Trophoblast cell (in vitro differentiated cells and primary cell): ENCODE measurements at regions not wholly inside any gene's neighbourhood (a gene's known extent, or its start where the extent isn't known, plus 50 kb on each side); places are given as distances from the start of the nearest gene placed in this dataset.

ENCODE experiments used
- DNase-seq, 2 donors: peaks; one replicate each; pipeline ENCODE4 v3.0.0-alpha.2; 2016
- H2AFZ ChIP-seq: 2 replicates; pipeline ENCODE4 v1.6.1; 2013; ENCODE audit warnings: low read length, moderate library complexity, mild to moderate bottlenecking; ENCODE audit not compliant: insufficient read depth, poor library complexity
- H2AK5ac ChIP-seq: 2 replicates; pipeline ENCODE4 v1.6.1; 2013; ENCODE audit warnings: mild to moderate bottlenecking, low read length
- H2BK120ac ChIP-seq: 2 replicates; pipeline ENCODE4 v1.6.1; 2013; ENCODE audit warnings: low read length, mild to moderate bottlenecking, moderate library complexity; ENCODE audit not compliant: insufficient read depth, poor library complexity
- H2BK12ac ChIP-seq: 2 replicates; pipeline ENCODE4 v1.6.1; 2013; ENCODE audit warnings: mild to moderate bottlenecking, low read length, moderate library complexity
- H2BK5ac ChIP-seq: 2 replicates; pipeline ENCODE4 v1.6.1; 2013; ENCODE audit warnings: low read length, low read depth, moderate library complexity, mild to moderate bottlenecking; ENCODE audit not compliant: poor library complexity
- H3K14ac ChIP-seq: 2 replicates; pipeline ENCODE4 v1.6.1; 2013; ENCODE audit warnings: mild to moderate bottlenecking, low read length
- H3K18ac ChIP-seq: 2 replicates; pipeline ENCODE4 v1.6.1; 2013; ENCODE audit warnings: mild to moderate bottlenecking, low read length
- H3K23ac ChIP-seq: 2 replicates; pipeline ENCODE4 v1.6.1; 2013; ENCODE audit warnings: low read length
- H3K27ac ChIP-seq: 2 replicates; pipeline ENCODE4 v1.5.1; 2013; ENCODE audit warnings: low read depth, mild to moderate bottlenecking, inconsistent platforms, low read length, moderate library complexity
- H3K27me3 ChIP-seq: 2 replicates; pipeline ENCODE4 v1.6.1; 2013; ENCODE audit warnings: inconsistent platforms, mild to moderate bottlenecking, low read length, moderate library complexity; ENCODE audit not compliant: insufficient read depth
- H3K36me3 ChIP-seq, 2 experiments: 1 replicate in 1 of 2; 2 replicates in 1 of 2; pipeline ENCODE4 v1.6.1; 2013; ENCODE audit warnings: low read length in 2 of 2, mild to moderate bottlenecking in 2 of 2, moderate library complexity in 1 of 2; ENCODE audit not compliant: insufficient read depth in 2 of 2, control insufficient read depth in 1 of 2
- H3K4ac ChIP-seq: 2 replicates; pipeline ENCODE4 v1.6.1; 2013; ENCODE audit warnings: low read depth, mild to moderate bottlenecking, low read length, moderate library complexity
- H3K4me1 ChIP-seq, 2 experiments: 1 replicate in 1 of 2; 2 replicates in 1 of 2; pipeline ENCODE4 v1.6.1; 2013; ENCODE audit warnings: low read length in 2 of 2, mild to moderate bottlenecking in 2 of 2, moderate library complexity in 1 of 2; ENCODE audit not compliant: insufficient read depth in 2 of 2, control insufficient read depth in 1 of 2
- H3K4me2 ChIP-seq: 2 replicates; pipeline ENCODE4 v1.6.1; 2013; ENCODE audit warnings: inconsistent platforms, mild to moderate bottlenecking, low read length, moderate library complexity
- H3K4me3 ChIP-seq: 2 replicates; pipeline ENCODE4 v1.5.1; 2013; ENCODE audit warnings: mild to moderate bottlenecking, low read depth, low read length, inconsistent platforms
- H3K79me1 ChIP-seq: one replicate; pipeline ENCODE4 v1.6.1; 2013; ENCODE audit warnings: low read length
- H3K79me2 ChIP-seq: 2 replicates; pipeline ENCODE4 v1.6.1; 2013; ENCODE audit warnings: low read length, mild to moderate bottlenecking; ENCODE audit not compliant: control insufficient read depth, insufficient read depth, poor library complexity
- H3K9ac ChIP-seq: 2 replicates; pipeline ENCODE4 v1.6.1; 2013; ENCODE audit warnings: mild to moderate bottlenecking, low read length
- H3K9me3 ChIP-seq: 2 replicates; pipeline ENCODE4 v1.6.1; 2013; ENCODE audit warnings: low read depth, mild to moderate bottlenecking, control low read depth, inconsistent platforms, low read length; ENCODE audit not compliant: insufficient read depth
- H4K12ac ChIP-seq: 2 replicates; pipeline ENCODE4 v1.6.1; 2013; ENCODE audit warnings: low read depth, mild to moderate bottlenecking, low read length, moderate library complexity
- H4K8ac ChIP-seq: 2 replicates; pipeline ENCODE4 v1.6.1; 2013; ENCODE audit warnings: low read depth, mild to moderate bottlenecking, low read length, moderate library complexity
- H4K91ac ChIP-seq: one replicate; pipeline ENCODE4 v1.6.1; 2013; ENCODE audit warnings: low read depth, mild to moderate bottlenecking, low read length, moderate library complexity
- WGBS: extraction: QIAGEN DNeasy Blood & Tissue Kit; methylation state at CpG from one replicate; pipeline ENCODE4 v1.1.7; 2013; ENCODE audit warnings: missing lambda C conversion rate; ENCODE audit not compliant: insufficient read length, insufficient coverage; ENCODE audit errors: extremely low coverage; 5-methylcytosine and 5-hydroxymethylcytosine counted together

DNA sequence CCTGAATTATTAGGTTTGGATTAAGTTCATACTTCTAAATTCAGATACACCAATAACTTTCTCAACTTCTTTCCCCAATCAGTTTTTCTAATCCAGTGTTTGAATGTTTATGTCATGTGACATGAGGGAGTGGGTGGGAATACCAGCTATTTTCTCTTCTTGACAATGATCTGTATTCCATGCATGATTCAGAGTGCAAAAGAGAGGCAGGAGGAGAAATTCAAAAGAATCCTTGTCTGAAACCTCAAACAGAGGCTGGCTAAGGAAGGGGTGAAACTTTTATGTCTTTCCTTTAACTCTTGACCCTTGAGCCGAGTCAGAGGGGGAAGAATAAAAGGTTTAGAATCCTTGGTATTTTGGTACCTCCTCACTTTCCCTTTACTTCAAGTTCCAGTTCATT is 544.7 kb downstream of the SPRY1 start:
- no peak overlapping the region for H4K12ac ChIP-seq
- H4K91ac ChIP-seq = no peak overlapping the region
- H3K4ac ChIP-seq = no peak overlapping the region
- H3K27me3 ChIP-seq = no peaks in the 10 kb centered on the region
- H3K4me1 ChIP-seq = no peaks in the 10 kb centered on the region
- no peak overlapping the region for H3K4me3 ChIP-seq
- H3K9ac ChIP-seq = no peak overlapping the region
- no peak overlapping the region for H2BK120ac ChIP-seq
- no peak overlapping the region for H3K18ac ChIP-seq
- no peak overlapping the region for H3K14ac ChIP-seq
- H3K9me3 ChIP-seq = no peaks in the 10 kb centered on the region
- no peak overlapping the region for H3K4me2 ChIP-seq
- H3K79me2 ChIP-seq = no peaks in the 10 kb centered on the region
- no peaks in the 10 kb centered on the region for H3K36me3 ChIP-seq
- H2AFZ ChIP-seq = no peak overlapping the region
- H2BK5ac ChIP-seq = no peak overlapping the region
- no CpG with 5 or more reads among the region's 1 CpG for WGBS
- no peak overlapping the region for H4K8ac ChIP-seq
- H3K27ac ChIP-seq = no peak overlapping the region
- DNase-seq = peak in 1 of 2 donors; percentile 33
- no peaks in the 10 kb centered on the region for H3K79me1 ChIP-seq
- no peak overlapping the region for H2AK5ac ChIP-seq
- no peak overlapping the region for H3K23ac ChIP-seq
- no peak overlapping the region for H2BK12ac ChIP-seq

DNA sequence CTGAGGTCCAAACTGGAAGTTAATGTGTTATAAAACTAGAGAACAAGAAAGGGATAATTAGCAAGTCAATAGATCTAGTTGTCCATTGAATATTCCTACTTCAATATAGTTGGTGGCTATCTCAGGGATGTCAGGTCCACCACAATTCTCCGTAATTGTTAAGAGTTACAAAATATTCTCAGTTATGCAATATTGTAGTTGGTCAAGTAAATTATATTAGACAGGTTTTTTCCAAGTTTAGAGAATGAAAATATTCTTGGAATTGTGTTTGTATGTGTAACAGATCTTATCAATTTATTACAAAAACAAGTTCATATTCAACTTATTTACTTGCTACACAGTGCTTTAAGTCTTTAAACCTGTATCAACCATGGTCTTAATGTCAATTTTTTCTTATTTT is 547.4 kb downstream of the SPRY1 start:
- Histone ChIP-seq H3K79me2 (no peaks in the 10 kb centered on the region), H2BK5ac (no peak overlapping the region), H4K8ac (no peak overlapping the region), H3K9me3 (no peaks in the 10 kb centered on the region), H2BK12ac (no peak overlapping the region), H3K4me2 (no peak overlapping the region), H2AK5ac (no peak overlapping the region), H3K4me3 (no peak overlapping the region), H3K36me3 (no peaks in the 10 kb centered on the region), H3K9ac (no peak overlapping the region), H4K91ac (no peak overlapping the region), H3K79me1 (no peaks in the 10 kb centered on the region), H2AFZ (no peak overlapping the region), H3K14ac (no peak overlapping the region), H3K27me3 (no peaks in the 10 kb centered on the region), H2BK120ac (no peak overlapping the region), H3K23ac (no peak overlapping the region), H4K12ac (no peak overlapping the region), H3K4me1 (no peaks in the 10 kb centered on the region), H3K18ac (no peak overlapping the region), H3K27ac (no peak overlapping the region), H3K4ac (no peak overlapping the region)
- peak in 1 of 2 donors; percentile 78 for DNase-seq
- no CpG with 5 or more reads among the region's 1 CpG for WGBS

DNA sequence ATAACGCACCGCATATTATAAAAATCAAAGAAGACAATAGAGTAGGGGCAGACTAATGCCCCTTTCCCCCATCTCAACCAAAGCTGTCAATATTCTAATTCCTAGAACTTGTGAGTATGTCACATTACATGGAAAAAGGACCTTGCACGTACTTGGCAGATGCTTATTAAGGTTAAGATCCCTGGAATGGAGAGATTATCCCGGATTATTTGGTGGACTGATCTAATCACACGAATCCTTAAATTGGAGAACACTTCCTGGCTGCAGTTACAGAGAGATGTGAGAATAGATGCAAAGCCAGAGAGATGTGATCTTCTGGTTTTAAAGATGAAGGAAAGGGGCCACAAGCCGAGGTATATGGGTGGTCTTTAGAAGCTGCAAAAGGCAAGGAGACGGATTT is 548.7 kb downstream of the SPRY1 start:
- no peaks in the 10 kb centered on the region for H3K79me1 ChIP-seq
- no peak overlapping the region for H3K4me3 ChIP-seq
- no peaks in the 10 kb centered on the region for H3K27me3 ChIP-seq
- no peak overlapping the region for H3K4me2 ChIP-seq
- no peak overlapping the region for H4K8ac ChIP-seq
- no peak overlapping the region for H2BK120ac ChIP-seq
- H3K9me3 ChIP-seq = no peaks in the 10 kb centered on the region
- H4K12ac ChIP-seq = no peak overlapping the region
- H3K14ac ChIP-seq = no peak overlapping the region
- no peaks in the 10 kb centered on the region for H3K36me3 ChIP-seq
- no peaks in the 10 kb centered on the region for H3K4me1 ChIP-seq
- H3K18ac ChIP-seq = no peak overlapping the region
- no peak overlapping the region for H3K23ac ChIP-seq
- WGBS = no CpG with 5 or more reads among the region's 7 CpGs
- H3K9ac ChIP-seq = no peak overlapping the region
- no peak overlapping the region for H3K4ac ChIP-seq
- no peak overlapping the region for H2BK12ac ChIP-seq
- no peak overlapping the region for H2BK5ac ChIP-seq
- H3K79me2 ChIP-seq = no peaks in the 10 kb centered on the region
- no peak overlapping the region for H2AFZ ChIP-seq
- H4K91ac ChIP-seq = no peak overlapping the region
- H3K27ac ChIP-seq = no peak overlapping the region
- DNase-seq = no peak
- no peak overlapping the region for H2AK5ac ChIP-seq

GRCh38 chr4:123950530-123950929 is 553.9 kb downstream of the SPRY1 start:
- H3K18ac ChIP-seq = no peak overlapping the region
- no peak for DNase-seq
- H3K4me2 ChIP-seq = no peak overlapping the region

More at GRCh38 chr4:123950530-123950929, 553.9 kb downstream of the SPRY1 start:
- Histone ChIP-seq H2BK5ac (no peak overlapping the region), H3K27me3 (no peaks in the 10 kb centered on the region), H3K79me2 (no peaks in the 10 kb centered on the region), H2BK120ac (no peak overlapping the region), H3K9me3 (peaks cover 1% of the 10 kb centered on the region), H3K9ac (no peak overlapping the region), H3K4me3 (no peak overlapping the region), H2AFZ (no peak overlapping the region), H4K12ac (no peak overlapping the region), H4K8ac (no peak overlapping the region), H4K91ac (no peak overlapping the region), H3K79me1 (no peaks in the 10 kb centered on the region), H3K36me3 (no peaks in the 10 kb centered on the region), H3K14ac (no peak overlapping the region), H3K23ac (no peak overlapping the region), H3K4ac (no peak overlapping the region), H3K27ac (no peak overlapping the region), H2AK5ac (no peak overlapping the region), H3K4me1 (no peaks in the 10 kb centered on the region), H2BK12ac (no peak overlapping the region)
